ENCODE measurements at regions not wholly inside any gene's neighbourhood (a gene's known extent, or its start where the extent isn't known, plus 50 kb on each side); places are given as distances from the start of the nearest gene placed in this dataset.

DNA sequence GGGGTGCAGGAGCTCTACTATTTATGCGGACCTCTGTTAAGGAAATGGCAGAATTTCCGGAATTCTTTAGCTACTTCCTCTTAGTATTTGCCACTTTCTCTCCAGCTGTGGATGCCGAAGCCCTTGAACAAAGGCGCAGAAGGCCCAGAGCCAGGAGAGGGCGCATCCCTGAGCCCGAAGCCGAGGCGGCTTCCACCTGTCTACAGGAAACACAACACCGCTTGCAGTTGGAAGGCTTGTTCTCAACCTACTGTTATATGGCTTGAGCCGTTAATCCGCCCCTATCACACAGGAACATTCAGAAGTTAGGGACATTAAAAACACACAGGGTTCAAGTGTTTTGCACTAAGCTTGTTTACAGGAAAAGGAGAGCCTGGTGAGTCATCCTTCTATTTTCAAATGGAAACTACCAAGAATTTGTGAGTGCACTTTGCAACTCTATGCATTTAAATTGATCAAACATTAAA, 417.1 kb downstream of the BCKDHB start:
- TF ChIP-seq POLR2AphosphoS5 (IDR thresholded peaks at IDR 0.05; ENCODE audit: low read depth, low read length), result no peak
- no peak for TF ChIP-seq TAF1 (IDR thresholded peaks at IDR 0.05; ENCODE audit: borderline replicate concordance, insufficient read depth, low read length)
- no peak for TF ChIP-seq REST (IDR thresholded peaks at IDR 0.05; ENCODE audit: insufficient read depth in 1 of 2, low read depth in 2 of 2, low read length in 2 of 2)
- TF ChIP-seq SIN3A (IDR thresholded peaks at IDR 0.05; ENCODE audit: borderline replicate concordance, insufficient read depth, low read length), result no peak

Data from PFSK-1 (cell line).